DND-41 (cell line): ENCODE measurements at regions not wholly inside any gene's neighbourhood (a gene's known extent, or its start where the extent isn't known, plus 50 kb on each side); places are given as distances from the start of the nearest gene placed in this dataset.
A peak's percentile ranks its signal among the peaks of the same experiment; 100 is the strongest.

Experiments used
- ATAC-seq: fragments of 200-7000 bp; cut with Tn5 transposase; 3 replicates; pipeline ENCODE4 v1.9.1; 2021; ENCODE audit warnings: low read depth; ENCODE audit not compliant: insufficient read depth
- DNase-seq: peaks from one replicate; pipeline ENCODE4 v3.0.0-alpha.2; 2020
- H2AFZ ChIP-seq: 2 replicates; pipeline ENCODE4 v1.6.0; 2012; ENCODE audit warnings: low read depth, low read length
- H3K27ac ChIP-seq: 2 replicates; pipeline ENCODE4 v1.5.1; 2012; ENCODE audit warnings: low read length, inconsistent platforms
- H3K27me3 ChIP-seq: fragments of 200-600 bp; sonication (generic); 2 replicates; pipeline ENCODE4 v1.6.0; 2012; ENCODE audit warnings: low read length, mild to moderate bottlenecking, inconsistent platforms; ENCODE audit not compliant: insufficient read depth, poor library complexity
- H3K36me3 ChIP-seq: 2 replicates; pipeline ENCODE4 v1.5.1; 2012; ENCODE audit warnings: low read length, inconsistent platforms; ENCODE audit not compliant: insufficient read depth
- H3K4me1 ChIP-seq: 2 replicates; pipeline ENCODE4 v1.5.1; 2012; ENCODE audit warnings: mild to moderate bottlenecking, low read length; ENCODE audit not compliant: insufficient read depth
- H3K4me2 ChIP-seq: 2 replicates; pipeline ENCODE4 v1.6.0; 2012; ENCODE audit warnings: mild to moderate bottlenecking, moderate library complexity, low read length, inconsistent platforms; ENCODE audit not compliant: insufficient read depth
- H3K4me3 ChIP-seq, 2 experiments: fragments of 200-600 bp in 1 of 2; shearing (Covaris generic) in 1 of 2; 2 replicates each; pipeline ENCODE4 v1.5.1; 2012 to 2016; ENCODE audit warnings: inconsistent platforms in 2 of 2, low read length in 2 of 2, mild to moderate bottlenecking in 2 of 2, low read depth in 1 of 2, moderate library complexity in 1 of 2
- H3K79me2 ChIP-seq: 2 replicates; pipeline ENCODE4 v1.6.0; 2012; ENCODE audit warnings: low read length, inconsistent platforms; ENCODE audit not compliant: insufficient read depth
- H3K9ac ChIP-seq: 2 replicates; pipeline ENCODE4 v1.6.0; 2012; ENCODE audit warnings: low read depth, mild to moderate bottlenecking, inconsistent platforms, low read length, moderate library complexity
- H3K9me3 ChIP-seq: 2 replicates; pipeline ENCODE4 v1.5.1; 2012; ENCODE audit warnings: low read length, moderate library complexity, mild to moderate bottlenecking, inconsistent platforms; ENCODE audit not compliant: insufficient read depth, severe bottlenecking
- H4K20me1 ChIP-seq: 2 replicates; pipeline ENCODE4 v1.6.0; 2012; ENCODE audit warnings: low read length; ENCODE audit not compliant: insufficient read depth
- CTCF ChIP-seq: IDR thresholded peaks from 2 replicates; pipeline ENCODE4 v1.5.1; 2012; ENCODE audit warnings: borderline replicate concordance, low read length, moderate library complexity, mild to moderate bottlenecking; ENCODE audit not compliant: poor library complexity, severe bottlenecking; ENCODE audit errors: extremely low read depth
- EZH2 ChIP-seq: IDR thresholded peaks from 3 replicates; pipeline ENCODE4 v1.6.1; 2012; ENCODE audit warnings: borderline replicate concordance, low read depth, mild to moderate bottlenecking, moderate library complexity, low read length, inconsistent platforms; ENCODE audit not compliant: severe bottlenecking

- DNase-seq (no peak), ATAC-seq (no peak)
- Histone ChIP-seq H3K4me1 (no peaks in the 10 kb centered on the region), H2AFZ (no peak overlapping the region), H3K9ac (no peak overlapping the region), H3K4me2 (no peak overlapping the region), H3K36me3 (no peaks in the 10 kb centered on the region), H3K9me3 (no peaks in the 10 kb centered on the region), H4K20me1 (no peaks in the 10 kb centered on the region), H3K27me3 (no peaks in the 10 kb centered on the region), H3K27ac (no peak overlapping the region), H3K79me2 (no peaks in the 10 kb centered on the region), H3K4me3 (no peak overlapping the region)
- no peak for TF ChIP-seq CTCF
- TF ChIP-seq EZH2 = no peak
Measured at GRCh38 chr10:58956926-58957325, 219.5 kb upstream of the PHYHIPL start.

- Histone ChIP-seq H3K4me2 (no peak overlapping the region), H3K9me3 (no peaks in the 10 kb centered on the region), H3K9ac (no peak overlapping the region), H4K20me1 (no peaks in the 10 kb centered on the region), H3K27ac (no peak overlapping the region), H3K4me1 (no peaks in the 10 kb centered on the region), H3K36me3 (no peaks in the 10 kb centered on the region), H3K27me3 (no peaks in the 10 kb centered on the region), H3K79me2 (no peaks in the 10 kb centered on the region), H2AFZ (no peak overlapping the region), H3K4me3 (no peak overlapping the region)
- ATAC-seq = no peak
- no peak for DNase-seq
- TF ChIP-seq EZH2 (no peak), CTCF (no peak)
Measured at GRCh38 chr10:58957517-58957916, 218.9 kb upstream of the PHYHIPL start.

GRCh38 chr10:58963101-58963534 is 213.3 kb upstream of the PHYHIPL start:
- TF ChIP-seq EZH2 (no peak), CTCF (peak; percentile 28)

GRCh38 chr10:58963723-58964124 is 212.7 kb upstream of the PHYHIPL start:
- no peak overlapping the region for H3K9ac ChIP-seq
- no peak overlapping the region for H3K4me2 ChIP-seq
- no peak for DNase-seq
- H3K9me3 ChIP-seq = no peaks in the 10 kb centered on the region
- H3K27ac ChIP-seq = no peak overlapping the region
- H3K36me3 ChIP-seq = no peaks in the 10 kb centered on the region
- TF ChIP-seq EZH2 (no peak), CTCF (no peak)
- no peaks in the 10 kb centered on the region for H3K4me1 ChIP-seq
- H3K79me2 ChIP-seq = no peaks in the 10 kb centered on the region
- H3K4me3 ChIP-seq = no peak overlapping the region
- H3K27me3 ChIP-seq = no peaks in the 10 kb centered on the region
- ATAC-seq = no peak
- no peaks in the 10 kb centered on the region for H4K20me1 ChIP-seq
- no peak overlapping the region for H2AFZ ChIP-seq

More at GRCh38 chr10:58963101-58963534, 213.3 kb upstream of the PHYHIPL start:
- Histone ChIP-seq H3K4me3 (no peak overlapping the region), H3K27ac (no peak overlapping the region), H3K36me3 (no peaks in the 10 kb centered on the region), H3K4me2 (no peak overlapping the region), H3K4me1 (no peaks in the 10 kb centered on the region), H2AFZ (no peak overlapping the region), H3K27me3 (no peaks in the 10 kb centered on the region), H3K79me2 (no peaks in the 10 kb centered on the region), H3K9ac (no peak overlapping the region), H4K20me1 (no peaks in the 10 kb centered on the region), H3K9me3 (no peaks in the 10 kb centered on the region)
- DNase-seq (peak; percentile 4), ATAC-seq (no peak)
